Fibroblast of villous mesenchyme (primary cell): ENCODE measurements at regions not wholly inside any gene's neighbourhood (a gene's known extent, or its start where the extent isn't known, plus 50 kb on each side); places are given as distances from the start of the nearest gene placed in this dataset.

Experiments used
- DNase-seq: peaks from one replicate; pipeline ENCODE4 v3.0.0-alpha.2; 2010; ENCODE audit warnings: low read depth
- H3K4me3 ChIP-seq: 2 replicates; pipeline ENCODE4 v1.5.1; 2011; ENCODE audit warnings: low read depth, mild to moderate bottlenecking, low read length
- TF ChIP-seq, protein P1 (sequence below): IDR thresholded peaks from 2 replicates; pipeline ENCODE4 v1.5.1; 2012; ENCODE audit warnings: low read depth, mild to moderate bottlenecking, low read length; ENCODE audit not compliant: insufficient read depth

DNA sequence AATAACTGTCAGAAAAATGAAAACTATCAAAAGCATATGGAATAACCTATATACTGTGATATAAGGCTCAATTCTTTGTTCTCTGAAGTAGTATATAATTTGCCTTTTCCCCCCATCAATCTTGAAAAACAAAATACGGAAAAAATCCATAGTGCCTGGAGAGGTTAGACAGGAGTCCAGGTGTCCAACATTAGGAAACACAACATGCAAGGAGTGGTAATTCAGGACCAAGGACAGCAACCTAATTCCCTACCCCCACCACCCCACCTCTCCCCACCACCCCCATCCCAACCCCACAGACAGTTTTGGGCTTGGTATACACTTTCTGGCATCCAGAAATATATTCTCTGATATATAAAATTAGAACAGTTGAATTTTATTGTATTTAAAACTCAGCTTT, 55.1 kb upstream of the SLC25A26 start:
- TF ChIP-seq, protein P1, sequence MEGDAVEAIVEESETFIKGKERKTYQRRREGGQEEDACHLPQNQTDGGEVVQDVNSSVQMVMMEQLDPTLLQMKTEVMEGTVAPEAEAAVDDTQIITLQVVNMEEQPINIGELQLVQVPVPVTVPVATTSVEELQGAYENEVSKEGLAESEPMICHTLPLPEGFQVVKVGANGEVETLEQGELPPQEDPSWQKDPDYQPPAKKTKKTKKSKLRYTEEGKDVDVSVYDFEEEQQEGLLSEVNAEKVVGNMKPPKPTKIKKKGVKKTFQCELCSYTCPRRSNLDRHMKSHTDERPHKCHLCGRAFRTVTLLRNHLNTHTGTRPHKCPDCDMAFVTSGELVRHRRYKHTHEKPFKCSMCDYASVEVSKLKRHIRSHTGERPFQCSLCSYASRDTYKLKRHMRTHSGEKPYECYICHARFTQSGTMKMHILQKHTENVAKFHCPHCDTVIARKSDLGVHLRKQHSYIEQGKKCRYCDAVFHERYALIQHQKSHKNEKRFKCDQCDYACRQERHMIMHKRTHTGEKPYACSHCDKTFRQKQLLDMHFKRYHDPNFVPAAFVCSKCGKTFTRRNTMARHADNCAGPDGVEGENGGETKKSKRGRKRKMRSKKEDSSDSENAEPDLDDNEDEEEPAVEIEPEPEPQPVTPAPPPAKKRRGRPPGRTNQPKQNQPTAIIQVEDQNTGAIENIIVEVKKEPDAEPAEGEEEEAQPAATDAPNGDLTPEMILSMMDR, result no peak

DNA sequence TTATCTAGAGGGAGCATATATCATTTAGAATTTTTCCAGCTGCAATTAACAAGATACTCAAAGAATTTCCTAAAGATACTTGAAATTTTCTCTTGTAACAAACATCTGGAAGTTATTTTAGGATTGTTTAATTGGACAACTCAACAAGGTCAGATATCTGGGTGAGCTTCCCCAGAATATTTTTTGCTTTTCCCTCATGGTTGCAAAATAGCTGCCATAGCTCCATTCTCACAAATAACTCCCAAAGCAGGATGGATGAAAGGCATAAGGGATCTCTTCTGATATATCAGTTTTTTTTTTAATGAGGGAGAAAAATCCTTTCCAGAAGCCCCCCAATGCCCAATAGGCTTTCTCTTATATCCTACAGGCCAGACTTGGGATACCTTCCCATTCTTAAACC, 56.6 kb upstream of the SLC25A26 start:
- TF ChIP-seq, protein P1, result no peak
- H3K4me3 ChIP-seq, result no peak overlapping the region
- DNase-seq, result no peak

More for the DNA sequence above, 55.1 kb upstream of the SLC25A26 start:
- no peak for DNase-seq
- no peak overlapping the region for H3K4me3 ChIP-seq

- no peak for DNase-seq
- TF ChIP-seq, protein P1, result no peak
- H3K4me3 ChIP-seq, result no peak overlapping the region
Observed at GRCh38 chr3:66163222-66163621, 57.6 kb upstream of the SLC25A26 start.

GRCh38 chr3:66162766-66163165, 58.0 kb upstream of the SLC25A26 start:
- TF ChIP-seq, protein P1, result no peak
- no peak overlapping the region for H3K4me3 ChIP-seq
- DNase-seq, result no peak

DNA sequence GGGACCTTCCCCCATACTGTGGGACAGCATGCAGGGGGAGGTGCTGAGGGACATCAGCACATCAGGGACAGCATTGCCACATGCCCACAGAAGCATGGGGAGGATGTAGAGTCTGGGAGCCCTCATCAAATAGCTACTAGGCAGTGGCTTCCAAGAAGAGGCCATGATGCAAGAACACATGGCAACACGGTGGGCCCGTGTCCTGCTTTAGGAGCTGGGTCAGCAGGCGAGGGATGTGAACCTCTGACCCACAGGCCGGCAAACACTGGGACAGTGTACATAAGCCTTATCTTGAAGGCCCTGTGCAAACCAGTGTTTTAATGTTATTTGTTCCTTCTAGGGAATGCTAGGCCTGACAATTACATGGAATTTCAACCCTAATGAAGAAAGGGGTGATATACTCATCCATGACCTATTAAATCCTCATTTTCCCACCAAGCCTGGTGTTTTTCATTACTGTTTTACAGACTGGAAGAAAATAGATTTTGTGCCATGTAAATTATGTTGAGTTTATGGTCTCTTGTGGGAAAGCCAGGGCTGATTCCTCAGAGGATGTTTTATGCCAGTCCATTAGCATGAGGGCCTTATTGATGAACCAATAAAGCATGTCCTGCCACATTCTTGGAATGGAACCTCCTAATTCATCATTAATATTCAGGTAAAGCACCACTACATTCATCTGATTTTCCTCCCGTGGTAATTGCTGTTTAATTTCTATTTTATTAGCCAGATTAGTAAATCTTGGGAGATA, 61.7 kb upstream of the SLC25A26 start:
- no peak overlapping the region for H3K4me3 ChIP-seq
- TF ChIP-seq, protein P1, result no peak
- DNase-seq, result no peak

DNA sequence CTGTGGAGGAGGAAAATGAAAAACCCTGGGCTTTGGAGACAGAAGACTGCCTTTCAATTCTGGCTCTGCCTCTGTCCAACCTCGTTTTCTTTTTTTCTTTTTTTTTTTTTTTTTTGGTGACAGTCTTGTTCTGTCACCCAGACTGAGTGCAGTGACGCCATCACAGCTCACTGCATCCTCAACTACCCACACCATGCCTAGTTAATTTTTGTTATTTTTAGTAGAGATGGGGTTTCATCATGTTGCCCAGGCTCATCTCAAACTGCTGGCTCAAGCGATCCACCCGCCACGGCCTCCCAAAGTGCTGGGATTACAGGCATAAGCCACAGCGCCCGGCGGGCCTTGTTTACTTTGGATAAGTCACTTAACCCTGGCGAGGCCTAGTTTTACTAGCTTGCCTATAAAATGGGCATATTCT, 66.3 kb upstream of the SLC25A26 start:
- peak overlapping the region; percentile 44 for H3K4me3 ChIP-seq
- TF ChIP-seq, protein P1, result no peak

More for the DNA sequence above, 66.3 kb upstream of the SLC25A26 start:
- DNase-seq, result no peak
